ENCODE measurements at regions not wholly inside any gene's neighbourhood (a gene's known extent, or its start where the extent isn't known, plus 50 kb on each side); places are given as distances from the start of the nearest gene placed in this dataset.

DNA sequence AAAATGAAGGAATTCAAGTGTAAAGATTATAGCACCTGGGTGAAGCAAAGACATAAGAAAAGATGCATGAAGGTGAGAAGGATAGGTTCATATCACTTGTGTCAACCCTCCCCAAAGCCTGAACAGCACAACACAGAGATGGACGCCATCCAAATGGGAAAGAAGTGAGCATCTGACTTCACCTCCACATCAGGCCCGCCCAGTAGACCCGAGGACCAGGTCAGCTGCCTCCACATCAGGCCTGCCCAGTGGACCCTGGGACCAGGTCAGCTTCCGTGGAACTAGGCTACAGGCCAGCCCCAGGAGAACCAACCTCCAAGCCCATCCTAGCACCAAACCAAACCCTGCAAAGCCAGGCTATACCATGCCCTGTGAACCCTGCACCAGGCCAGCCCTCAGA lies 862.9 kb downstream of the UQCRFS1 start:
- peaks cover 0 to 14% of the 10 kb centered on the region in 2 donors for H3K9me3 ChIP-seq
- TF ChIP-seq POLR2AphosphoS5 (IDR thresholded peaks at IDR 0.05) (no peak), POLR2A (IDR thresholded peaks at IDR 0.05) (no peak)
- TF ChIP-seq, protein P1, sequence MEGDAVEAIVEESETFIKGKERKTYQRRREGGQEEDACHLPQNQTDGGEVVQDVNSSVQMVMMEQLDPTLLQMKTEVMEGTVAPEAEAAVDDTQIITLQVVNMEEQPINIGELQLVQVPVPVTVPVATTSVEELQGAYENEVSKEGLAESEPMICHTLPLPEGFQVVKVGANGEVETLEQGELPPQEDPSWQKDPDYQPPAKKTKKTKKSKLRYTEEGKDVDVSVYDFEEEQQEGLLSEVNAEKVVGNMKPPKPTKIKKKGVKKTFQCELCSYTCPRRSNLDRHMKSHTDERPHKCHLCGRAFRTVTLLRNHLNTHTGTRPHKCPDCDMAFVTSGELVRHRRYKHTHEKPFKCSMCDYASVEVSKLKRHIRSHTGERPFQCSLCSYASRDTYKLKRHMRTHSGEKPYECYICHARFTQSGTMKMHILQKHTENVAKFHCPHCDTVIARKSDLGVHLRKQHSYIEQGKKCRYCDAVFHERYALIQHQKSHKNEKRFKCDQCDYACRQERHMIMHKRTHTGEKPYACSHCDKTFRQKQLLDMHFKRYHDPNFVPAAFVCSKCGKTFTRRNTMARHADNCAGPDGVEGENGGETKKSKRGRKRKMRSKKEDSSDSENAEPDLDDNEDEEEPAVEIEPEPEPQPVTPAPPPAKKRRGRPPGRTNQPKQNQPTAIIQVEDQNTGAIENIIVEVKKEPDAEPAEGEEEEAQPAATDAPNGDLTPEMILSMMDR (IDR thresholded peaks at IDR 0.05), result no peak
- DNase-seq (ENCODE audit: low spot score in 2 of 2), result no peak
- intact Hi-C loops (cut with DNase I; ENCODE audit: low total_unique reads), result no loop called here
- H3K4me3 ChIP-seq, result no peak overlapping the region
- no peaks in the 10 kb centered on the region for H3K4me1 ChIP-seq
- H3K36me3 ChIP-seq, result no peaks in the 10 kb centered on the region
- no peaks in the 10 kb centered on the region for H3K27me3 ChIP-seq
- H3K27ac ChIP-seq, result no peak overlapping the region

DNA sequence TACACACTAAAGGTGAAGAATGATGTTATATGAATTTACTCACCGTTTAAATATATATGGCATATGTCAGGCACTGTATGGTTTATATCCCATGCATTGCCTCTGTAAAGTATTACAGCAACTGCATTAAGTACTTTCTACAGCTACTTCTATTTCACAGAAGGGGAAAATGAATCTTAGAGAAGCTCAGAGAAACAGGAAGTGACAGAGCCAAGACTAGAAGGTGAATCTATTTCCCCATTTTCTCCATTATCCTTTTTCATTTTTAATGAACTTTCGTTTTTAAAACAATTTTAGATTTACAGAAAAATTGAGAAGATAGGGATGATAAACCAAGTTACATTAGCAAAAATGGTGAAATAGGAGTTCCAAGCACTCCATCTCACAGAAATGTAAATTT lies 863.3 kb downstream of the UQCRFS1 start:
- no peaks in the 10 kb centered on the region for H3K36me3 ChIP-seq
- H3K4me3 ChIP-seq, result no peak overlapping the region
- TF ChIP-seq, protein P1 (IDR thresholded peaks at IDR 0.05), result no peak
- TF ChIP-seq POLR2A (IDR thresholded peaks at IDR 0.05), result no peak
- no peak for TF ChIP-seq POLR2AphosphoS5 (IDR thresholded peaks at IDR 0.05)
- no peaks in the 10 kb centered on the region for H3K4me1 ChIP-seq
- peaks cover 0 to 14% of the 10 kb centered on the region in 2 donors for H3K9me3 ChIP-seq
- intact Hi-C loops (cut with DNase I; ENCODE audit: low total_unique reads), result no loop called here
- no peak overlapping the region for H3K27ac ChIP-seq
- H3K27me3 ChIP-seq, result no peaks in the 10 kb centered on the region
- DNase-seq (ENCODE audit: low spot score in 2 of 2), result no peak

DNA sequence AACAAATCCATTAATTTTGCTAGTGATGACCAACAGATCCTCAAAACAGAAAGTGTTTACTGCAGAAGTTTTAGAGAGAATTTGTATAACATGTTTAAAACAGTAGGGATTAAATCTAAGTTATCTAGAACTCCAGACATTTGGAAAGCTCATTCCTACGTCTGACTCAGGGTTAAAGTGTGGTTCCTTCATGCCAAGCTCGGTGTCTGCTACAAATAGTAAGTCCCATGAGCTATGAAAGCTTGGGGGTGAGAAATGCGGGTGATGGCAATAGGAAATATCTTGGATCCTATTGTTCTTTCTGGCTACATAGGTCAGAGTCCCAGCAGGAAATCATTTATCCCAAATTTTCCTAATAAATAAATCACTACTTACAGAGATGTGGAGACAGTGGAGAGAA lies 867.1 kb downstream of the UQCRFS1 start:
- H3K4me1 ChIP-seq, result no peaks in the 10 kb centered on the region
- no peak for DNase-seq (ENCODE audit: low spot score in 2 of 2)
- H3K27ac ChIP-seq, result no peak overlapping the region
- H3K9me3 ChIP-seq, result peaks cover 0 to 11% of the 10 kb centered on the region in 2 donors
- H3K4me3 ChIP-seq, result no peak overlapping the region
- intact Hi-C loops (cut with DNase I; ENCODE audit: low total_unique reads), result no loop called here
- no peaks in the 10 kb centered on the region for H3K36me3 ChIP-seq
- no peaks in the 10 kb centered on the region for H3K27me3 ChIP-seq
- no peak for TF ChIP-seq POLR2AphosphoS5 (IDR thresholded peaks at IDR 0.05)
- TF ChIP-seq POLR2A (IDR thresholded peaks at IDR 0.05), result no peak
- TF ChIP-seq, protein P1 (IDR thresholded peaks at IDR 0.05), result no peak

DNA sequence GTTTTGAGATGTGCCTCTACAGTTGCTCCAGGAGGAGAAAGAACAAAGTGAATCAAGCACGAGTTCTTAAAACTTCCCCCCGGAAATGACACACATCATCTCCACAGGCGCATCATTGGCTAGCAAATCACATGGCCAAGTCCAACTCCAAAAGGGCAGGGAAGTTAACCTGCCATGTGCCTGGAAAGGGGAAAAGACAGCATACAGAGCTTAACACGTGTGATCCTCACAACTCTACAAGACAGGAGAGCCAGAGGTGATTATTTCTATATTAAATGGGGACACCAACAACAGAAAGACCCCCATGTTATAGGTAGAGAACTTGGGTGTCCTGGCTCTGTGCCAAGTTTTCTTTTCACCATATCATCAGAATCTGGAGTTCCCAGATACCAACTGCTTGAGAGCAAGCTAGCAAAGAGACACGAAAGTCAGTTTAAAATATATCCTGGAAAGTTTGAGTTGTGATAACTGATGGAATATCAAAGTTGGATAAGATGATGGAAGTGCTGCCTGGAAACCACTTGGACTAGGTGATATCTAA lies 871.1 kb downstream of the UQCRFS1 start:
- TF ChIP-seq POLR2AphosphoS5 (IDR thresholded peaks at IDR 0.05) (no peak), POLR2A (IDR thresholded peaks at IDR 0.05) (no peak)
- TF ChIP-seq, protein P1 (IDR thresholded peaks at IDR 0.05), result no peak
- DNase-seq (ENCODE audit: low spot score in 2 of 2), result no peak
- H3K9me3 ChIP-seq, result peaks cover 0 to 38% of the 10 kb centered on the region in 2 donors
- H3K4me3 ChIP-seq, result no peak overlapping the region
- no peak overlapping the region for H3K27ac ChIP-seq
- no peaks in the 10 kb centered on the region for H3K27me3 ChIP-seq
- H3K36me3 ChIP-seq, result no peaks in the 10 kb centered on the region
- intact Hi-C loops (cut with DNase I; ENCODE audit: low total_unique reads), result no loop called here
- no peaks in the 10 kb centered on the region for H3K4me1 ChIP-seq

DNA sequence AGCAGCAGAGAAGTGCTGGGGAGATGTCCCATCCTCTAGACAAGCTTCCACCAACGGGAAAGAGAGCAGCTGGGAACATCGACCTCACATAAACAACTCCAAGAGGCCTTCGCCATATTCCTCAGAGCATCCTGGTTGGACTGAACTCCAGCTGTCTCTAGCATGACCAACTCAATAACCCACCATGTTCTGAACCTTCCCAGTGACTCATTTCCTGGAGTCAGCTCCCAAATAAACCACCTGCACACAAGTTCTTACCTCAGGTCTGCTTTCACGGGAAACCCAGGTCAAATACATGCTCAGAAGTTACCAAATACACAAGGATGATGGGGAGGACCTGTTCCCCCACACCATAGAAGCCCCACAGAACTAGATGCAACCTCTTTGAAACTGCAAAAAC lies 878.5 kb downstream of the UQCRFS1 start:
- Histone ChIP-seq H3K4me3 (no peak overlapping the region), H3K27me3 (no peaks in the 10 kb centered on the region), H3K27ac (no peak overlapping the region), H3K9me3 (peaks cover 0 to 15% of the 10 kb centered on the region in 2 donors), H3K36me3 (no peaks in the 10 kb centered on the region), H3K4me1 (no peaks in the 10 kb centered on the region)
- intact Hi-C loops (cut with DNase I; ENCODE audit: low total_unique reads), result no loop called here
- no peak for TF ChIP-seq POLR2AphosphoS5 (IDR thresholded peaks at IDR 0.05)
- no peak for TF ChIP-seq POLR2A (IDR thresholded peaks at IDR 0.05)
- TF ChIP-seq, protein P1 (IDR thresholded peaks at IDR 0.05), result no peak
- no peak for DNase-seq (ENCODE audit: low spot score in 2 of 2)
